ENCODE measurements at regions not wholly inside any gene's neighbourhood (a gene's known extent, or its start where the extent isn't known, plus 50 kb on each side); places are given as distances from the start of the nearest gene placed in this dataset.
"Not testable (repeated sequence)": the region's sequence is repeated elsewhere in the genome, so short reads cannot be mapped to it uniquely, and the experiment has no call there.

DNA sequence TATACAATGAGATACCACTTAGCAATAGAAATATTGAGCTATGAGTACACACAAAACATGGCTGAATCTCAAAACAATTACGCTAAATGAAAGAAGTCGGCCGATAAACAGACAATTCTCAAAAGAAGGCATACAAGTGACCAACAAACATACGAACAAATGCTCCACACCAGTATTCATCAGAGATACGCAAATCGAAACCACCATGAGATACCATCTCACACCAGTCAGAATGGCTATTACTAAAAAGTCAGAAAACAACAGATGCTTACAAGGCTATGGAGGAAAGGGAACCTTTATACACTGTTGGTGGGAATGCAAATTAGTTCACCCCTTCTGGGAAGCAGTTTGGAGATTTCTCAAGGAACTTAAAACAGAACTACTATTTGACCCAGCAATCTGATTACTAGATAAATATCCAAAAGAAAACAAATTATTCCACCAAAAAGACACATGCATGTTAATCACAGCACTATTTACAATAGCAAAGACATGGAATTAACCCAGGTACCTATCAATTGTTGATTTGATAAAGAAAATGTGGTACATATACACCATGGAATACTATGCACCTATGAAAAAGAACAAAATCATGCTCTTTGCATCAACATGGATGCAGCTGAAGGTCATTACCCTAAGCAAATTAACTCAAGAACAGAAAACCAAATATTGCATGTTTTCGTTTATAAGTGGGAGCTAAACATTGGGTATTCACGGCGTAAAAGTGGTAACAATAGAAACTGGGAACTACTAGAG, 90.9 kb upstream of the GRAMD1B start:
- DNase-seq, result no peak

DNA sequence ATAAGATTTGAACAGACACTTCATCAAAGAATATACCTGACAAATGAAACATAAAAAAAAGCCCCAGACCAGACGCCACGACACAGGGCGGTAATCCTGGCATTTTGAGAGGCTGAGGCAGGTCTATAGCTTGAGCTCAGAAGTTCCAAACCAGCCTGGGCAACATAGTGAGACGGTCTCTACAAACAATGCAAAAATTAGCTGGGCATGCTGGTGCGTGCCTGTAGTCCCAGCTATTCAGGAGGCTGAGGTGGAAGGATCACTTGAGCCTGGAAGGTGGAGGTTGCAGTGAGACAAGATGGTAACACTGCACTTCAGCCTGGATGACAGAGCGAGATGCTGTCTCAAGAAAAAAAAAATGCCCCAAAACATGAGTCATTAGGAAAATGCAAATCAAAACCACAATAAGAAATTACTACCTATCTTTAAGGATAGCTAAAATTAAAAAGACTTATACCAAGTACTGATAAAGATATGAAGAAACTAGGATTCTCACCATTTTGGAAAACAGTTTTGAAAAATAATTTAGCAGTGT, 91.7 kb upstream of the GRAMD1B start:
- no peak for DNase-seq

DNA sequence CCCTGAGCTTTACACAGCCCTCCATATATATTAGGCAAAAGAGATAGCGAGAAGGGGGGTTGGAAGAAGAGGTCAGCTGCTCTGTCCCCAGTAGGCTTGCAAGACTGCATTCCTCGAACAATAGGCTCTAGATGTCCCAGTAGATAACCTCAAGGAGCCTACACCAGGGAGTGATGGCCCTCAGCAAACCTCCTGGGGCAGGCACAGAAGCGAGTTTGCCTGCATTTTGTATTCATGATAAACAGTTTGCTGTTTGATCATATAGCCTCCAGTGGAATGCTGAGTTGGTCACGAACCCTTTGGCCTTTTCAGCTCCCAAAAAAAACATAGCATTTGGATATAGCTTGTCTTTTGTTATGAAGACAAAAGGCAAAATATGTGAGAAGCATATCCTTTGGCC, 95.1 kb upstream of the GRAMD1B start:
- no peak for DNase-seq

DNA sequence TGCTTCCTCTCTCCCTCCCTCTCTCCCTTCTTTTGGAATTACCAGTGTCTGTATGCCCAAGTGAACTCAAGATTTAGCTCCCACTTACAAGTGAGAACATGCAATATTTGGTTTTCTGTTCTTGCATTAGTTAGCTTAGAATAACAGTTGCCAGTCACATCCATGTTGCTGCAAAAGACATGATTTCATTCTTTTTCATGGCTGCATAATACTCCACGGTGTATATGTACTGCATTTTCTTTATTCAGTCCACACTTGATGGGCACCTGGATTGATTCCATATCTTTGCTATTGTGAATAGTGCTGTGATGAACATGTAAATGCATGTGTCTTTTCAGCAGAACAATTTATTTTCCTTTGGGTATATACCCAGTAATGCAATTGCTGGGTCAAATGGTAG, 97.5 kb upstream of the GRAMD1B start:
- DNase-seq, result not testable (repeated sequence)

DNA sequence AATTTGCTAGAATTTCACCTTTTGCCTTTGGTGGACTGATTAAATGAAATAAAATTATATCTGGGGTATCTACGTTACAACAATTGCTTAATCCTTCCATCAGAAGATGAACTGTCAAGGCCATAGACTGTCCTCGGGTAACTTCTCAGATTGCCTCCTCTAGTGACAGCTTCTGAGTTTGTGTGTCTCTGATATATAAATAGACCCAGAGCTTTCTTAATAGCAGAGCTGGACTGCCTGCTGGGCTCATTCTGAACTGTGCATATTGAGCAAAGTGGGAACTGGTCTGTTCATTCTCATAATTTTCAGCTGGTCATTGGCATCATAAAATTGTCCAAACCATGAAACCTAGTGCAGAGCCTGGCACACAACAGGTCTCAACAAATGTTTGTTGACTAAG, 99.1 kb upstream of the GRAMD1B start:
- no peak for DNase-seq

DNA sequence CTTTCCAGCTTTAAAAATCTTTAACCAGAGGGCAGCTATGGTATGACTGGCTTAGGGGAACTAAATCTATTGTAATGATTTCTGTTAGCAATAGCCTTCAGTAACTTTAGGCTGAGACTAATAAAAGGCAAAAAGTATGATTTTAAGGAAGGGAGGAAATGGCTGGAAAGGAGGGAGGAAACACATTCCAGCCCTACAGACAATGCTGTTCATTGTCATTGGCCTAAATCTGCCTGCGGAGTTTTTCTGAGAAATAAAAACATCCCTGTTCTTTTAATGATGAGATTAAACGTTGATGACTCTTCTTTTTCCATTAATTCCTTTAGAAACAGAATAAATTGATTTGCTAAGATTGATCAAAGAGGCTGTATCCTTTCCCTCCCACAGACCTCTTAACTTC, 99.6 kb upstream of the GRAMD1B start:
- no peak for DNase-seq

DNA sequence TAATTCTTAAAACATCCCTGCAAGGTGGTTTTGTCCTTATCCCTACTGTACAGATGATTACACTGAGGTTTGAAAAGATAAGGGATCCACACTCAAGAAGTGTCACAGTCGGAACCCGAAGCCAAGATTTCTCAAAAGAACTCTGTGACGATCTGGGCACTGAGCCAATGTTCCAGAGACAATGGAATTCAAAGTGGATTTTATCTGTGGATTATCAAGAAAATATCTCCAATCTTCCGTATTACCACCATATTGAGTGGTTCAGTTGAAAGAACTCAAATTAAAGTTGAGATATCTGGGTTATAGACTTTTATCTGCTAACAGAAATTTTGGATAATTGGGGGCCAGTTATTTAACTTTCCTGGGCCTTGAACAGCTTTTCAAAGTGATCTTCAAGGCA, 100.0 kb upstream of the GRAMD1B start:
- no peak for DNase-seq

DNA sequence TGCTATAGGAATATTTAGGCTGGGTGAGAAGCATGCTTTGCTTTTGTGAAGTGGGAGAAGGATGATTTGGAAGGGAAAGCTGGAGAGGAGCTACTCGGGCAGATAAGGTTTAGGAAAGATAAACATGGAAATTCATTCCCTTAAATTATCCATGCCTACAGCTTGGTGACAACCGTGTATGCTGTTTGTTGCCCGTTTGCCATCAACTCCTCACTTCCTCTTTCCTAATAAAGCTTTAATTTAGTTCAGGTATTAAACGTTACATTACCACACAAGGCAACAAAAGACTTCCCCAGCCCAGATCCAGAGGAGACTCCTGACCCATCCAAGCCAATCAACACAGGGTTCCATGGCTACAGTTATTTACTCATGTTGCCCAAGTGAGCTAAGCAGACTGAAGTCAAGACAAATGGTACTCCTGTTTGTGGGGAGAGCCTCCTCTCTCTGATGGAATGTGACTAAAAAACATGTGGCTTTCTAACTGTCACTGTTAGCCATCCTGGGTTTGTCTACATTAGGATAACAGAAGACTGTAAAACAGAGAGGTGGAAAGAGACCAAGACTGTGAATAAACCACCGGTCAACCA, 101.7 kb upstream of the GRAMD1B start:
- no peak for DNase-seq

DNA sequence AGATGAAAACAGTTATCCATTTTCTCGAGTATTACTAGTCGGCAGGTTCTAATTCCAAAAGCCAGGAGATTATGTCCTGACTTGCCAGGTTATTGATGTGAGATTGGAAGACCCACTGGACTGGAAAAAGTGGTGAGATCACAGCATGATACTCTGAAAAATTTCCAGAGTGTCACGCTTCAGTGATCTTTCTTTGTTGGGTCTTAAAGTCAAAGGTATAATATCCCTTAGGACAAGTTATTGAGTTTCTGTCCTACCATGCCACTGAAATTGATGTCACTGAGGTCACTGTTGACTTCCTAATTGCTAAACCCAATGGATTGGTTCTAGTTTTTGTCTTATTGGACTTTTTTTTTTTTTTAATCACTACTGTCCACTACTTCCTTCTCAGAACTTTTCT, 104.5 kb upstream of the GRAMD1B start:
- DNase-seq, result no peak

DNA sequence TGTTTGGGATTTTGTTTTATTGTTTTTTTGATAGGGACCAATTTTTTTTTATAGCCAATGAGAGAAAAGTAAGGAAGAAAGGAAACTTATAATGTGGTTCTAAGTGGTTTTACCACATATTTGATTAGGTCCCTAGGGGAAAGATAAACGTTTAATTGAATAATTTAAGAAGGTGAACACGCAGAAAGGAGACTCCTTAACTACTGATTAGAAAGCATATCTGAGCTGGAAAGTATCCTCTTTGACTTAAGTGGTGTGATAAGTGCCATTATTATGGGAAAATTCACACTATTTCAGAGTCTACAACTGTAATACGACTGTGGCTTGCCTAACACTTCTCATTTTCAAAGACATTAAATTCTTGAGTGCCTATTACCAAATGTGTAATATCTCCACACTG, 106.5 kb upstream of the GRAMD1B start:
- DNase-seq, result no peak

DNA sequence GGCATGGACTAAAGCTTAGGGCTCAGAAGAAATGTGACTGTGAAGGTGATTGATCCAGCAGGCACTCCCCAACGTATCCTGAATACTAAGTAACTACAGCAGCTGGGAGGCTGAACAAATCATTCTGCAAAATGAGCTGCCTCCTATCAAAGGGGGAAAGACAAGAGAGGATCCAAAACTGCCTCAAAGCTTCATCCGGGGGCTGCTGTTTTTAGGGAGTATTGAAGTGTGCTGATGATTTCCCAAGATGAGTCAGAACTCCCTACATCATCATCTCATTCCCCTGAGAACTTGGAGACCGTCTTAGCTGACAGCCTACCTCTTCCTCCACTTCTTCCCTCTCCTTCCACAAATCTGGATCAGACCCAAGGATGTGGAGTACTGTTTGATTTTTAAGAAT, 108.4 kb upstream of the GRAMD1B start:
- no peak for DNase-seq

DNA sequence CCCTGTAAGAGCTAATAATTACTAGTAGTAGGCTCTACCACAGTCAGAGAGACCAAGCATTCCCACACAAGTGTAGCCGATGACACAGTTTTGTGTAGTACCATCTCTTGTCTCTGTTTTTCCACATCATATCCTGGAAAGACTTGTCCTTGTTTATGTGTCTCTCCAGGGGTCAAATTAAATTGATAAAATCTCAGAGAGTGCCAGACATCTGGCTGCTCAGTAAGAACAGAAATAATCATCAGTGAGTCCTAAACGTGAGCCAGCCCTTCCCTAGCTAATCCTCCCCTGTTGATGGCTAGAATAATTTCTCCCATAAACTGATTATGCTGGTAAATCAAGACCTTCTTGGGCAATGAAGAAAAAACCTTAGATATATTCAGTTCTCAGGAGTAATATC, 111.4 kb upstream of the GRAMD1B start:
- DNase-seq, result no peak

DNA sequence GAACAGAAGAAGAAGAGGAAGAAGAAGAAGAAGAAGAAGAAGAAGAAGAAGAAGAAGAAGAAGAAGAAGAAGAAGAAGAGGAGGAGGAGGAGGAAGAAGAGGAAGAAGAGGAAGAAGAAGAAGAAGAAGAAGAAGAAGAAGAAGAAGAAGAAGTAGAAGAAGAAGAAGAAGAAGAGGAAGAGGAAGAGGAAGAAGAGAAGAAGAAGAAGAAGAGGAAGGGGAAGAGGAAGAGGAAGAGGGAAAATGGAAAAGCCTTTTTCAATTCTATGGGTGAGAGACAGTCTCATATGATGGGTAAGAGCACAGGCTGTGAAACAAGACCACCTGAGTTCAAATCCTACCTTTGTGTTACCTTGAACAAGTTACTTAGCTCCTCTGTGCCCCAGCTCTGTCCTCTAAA, 111.9 kb upstream of the GRAMD1B start:
- DNase-seq, result not testable (repeated sequence)

DNA sequence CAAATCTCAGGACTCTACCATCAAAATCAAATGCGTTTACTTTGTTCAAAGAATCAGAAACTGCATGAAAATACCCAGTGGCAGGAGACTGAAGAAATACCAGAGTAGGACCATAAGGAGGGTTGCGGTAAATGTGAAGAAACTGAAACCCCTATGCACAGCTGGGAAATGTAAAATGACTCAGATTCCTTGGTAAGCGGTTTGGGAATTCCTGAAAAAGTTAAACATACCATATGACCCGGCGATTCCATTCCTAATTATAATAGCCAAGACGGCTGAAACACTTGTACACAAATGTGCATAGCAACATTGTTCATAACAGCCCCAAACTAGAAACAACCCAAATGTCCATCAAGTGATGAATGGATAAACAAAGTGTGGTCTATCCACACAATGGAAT, 114.1 kb upstream of the GRAMD1B start:
- DNase-seq, result no peak

DNA sequence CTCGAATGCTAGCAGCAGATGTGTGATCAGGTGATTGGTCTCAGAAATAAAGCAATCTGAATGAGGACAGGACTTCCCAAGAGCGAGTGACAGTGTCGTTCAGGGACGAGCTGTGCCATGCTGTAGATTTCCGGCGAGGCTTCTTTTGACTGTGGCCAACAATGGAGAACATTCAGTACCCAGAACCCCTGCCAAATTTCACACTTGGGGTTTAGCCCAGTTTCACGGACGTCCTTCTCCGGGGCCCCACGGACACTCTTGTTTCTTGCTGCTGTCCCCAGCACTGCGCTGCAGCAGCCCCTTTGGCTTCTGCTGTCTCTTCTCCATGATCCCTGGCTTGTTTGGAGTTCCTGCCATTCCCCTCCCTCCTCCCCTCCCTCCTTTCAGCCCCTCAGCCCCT, 115.1 kb upstream of the GRAMD1B start:
- DNase-seq, result no peak

DNA sequence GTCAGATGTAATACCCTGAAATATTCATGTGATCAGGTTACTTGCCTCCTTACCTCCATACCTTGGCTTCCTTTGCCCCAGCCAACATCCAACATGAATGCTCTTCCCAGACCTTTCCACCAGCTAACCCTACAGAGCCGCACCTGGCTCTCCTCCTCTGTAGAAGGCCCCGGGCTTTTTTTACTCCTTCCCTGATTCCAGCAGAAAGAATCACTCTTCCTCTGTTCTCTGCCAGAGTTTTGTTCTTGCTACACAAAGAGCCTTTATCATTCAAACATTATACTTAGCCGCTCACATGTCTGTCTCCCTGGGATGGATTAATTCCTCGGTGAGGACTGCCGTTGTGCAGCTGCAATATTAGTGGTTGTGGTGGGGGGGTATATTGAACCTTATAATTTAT, 116.8 kb upstream of the GRAMD1B start:
- no peak for DNase-seq

DNA sequence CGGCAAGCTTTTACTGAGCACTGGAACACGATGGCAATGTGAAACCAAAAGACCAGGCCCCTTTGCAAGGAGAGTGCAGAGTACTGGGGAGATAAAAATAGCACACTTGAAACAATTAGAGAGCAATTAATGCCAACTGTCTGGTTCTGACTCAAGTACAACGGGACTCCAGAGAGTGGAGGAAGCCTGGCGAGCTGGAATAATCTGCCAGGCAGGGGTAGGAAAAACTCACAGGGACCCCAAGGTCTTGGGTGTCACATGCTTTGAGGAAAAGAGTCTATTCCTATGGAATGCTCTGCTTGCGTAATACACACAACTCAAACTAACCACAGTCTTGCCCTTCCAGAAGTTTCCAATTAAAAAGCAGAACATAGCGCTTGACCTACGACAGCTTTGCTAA, 113.0 kb upstream of the CLMP start:
- no peak for DNase-seq

DNA sequence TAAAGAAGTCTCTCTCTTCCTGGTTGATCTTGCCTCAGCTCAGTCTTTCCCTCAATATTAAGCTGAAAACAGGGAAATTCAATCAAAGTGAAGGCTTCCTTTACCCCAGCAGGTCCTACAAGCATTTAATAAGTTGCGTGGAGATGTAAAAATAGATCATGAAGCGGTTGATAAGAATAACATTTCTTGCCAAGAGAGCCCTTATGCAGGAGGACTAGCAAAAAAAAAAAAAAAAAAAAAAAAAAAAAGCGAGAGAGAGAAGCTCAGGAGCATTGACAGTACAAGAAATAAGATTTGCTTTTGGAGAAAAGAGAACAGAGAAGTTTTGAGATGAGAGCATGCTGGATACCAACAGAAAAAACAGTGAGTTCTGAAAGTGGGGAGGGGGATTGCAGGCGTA, 112.2 kb upstream of the CLMP start:
- DNase-seq, result no peak

DNA sequence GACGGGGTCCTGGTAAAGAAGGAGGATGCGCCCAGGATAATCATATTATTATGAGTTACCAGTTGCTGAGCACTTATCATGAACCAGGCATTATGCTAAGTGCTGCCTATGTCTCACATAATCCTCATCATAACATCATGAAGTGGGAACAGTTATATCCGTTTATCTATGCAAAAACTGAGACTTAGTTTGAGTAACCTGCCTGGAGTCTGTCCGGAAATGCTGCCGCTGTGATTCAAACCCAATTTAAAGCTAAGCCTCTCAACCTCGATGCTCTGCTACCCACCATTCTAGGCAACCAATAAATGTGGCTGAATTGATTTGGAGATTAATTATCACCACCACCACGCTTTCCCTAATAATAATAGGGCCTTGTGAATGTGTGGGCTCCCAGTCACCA, 111.5 kb upstream of the CLMP start:
- DNase-seq, result no peak

DNA sequence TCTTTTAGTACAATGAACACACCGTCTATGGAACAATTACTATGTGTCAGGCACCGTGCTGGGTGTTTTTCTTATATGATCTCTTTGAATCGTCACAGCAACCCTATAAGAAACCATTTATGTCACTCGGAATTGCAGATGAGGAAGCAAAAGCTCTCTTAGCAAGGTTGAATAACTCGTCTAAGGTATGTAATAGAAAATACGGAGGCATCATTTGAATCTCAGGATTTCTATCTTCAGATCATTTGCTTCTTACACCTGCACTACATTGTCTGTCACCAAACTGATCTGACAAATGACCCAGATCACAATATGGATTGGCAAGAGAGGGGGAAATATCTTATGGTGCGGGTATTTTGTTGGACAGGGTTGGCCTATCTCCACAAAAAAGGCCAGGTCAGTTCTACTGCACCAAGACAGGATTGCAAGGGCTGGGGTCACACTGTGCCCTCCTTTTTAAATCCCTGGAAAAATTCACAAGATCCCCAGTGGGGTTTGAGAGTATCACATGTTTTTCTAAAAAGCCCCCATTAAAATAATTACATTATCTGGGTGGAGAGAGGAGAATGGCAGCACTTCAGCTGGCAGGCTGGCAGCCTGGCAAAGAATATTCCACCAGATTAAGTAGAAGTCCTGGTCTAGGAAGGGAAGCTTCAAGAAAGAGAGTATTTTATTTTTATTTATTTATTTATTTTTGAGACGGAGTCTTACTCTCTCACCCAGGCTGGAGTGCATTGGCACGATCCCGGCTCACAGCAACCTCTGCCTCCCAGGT, 110.7 kb upstream of the CLMP start:
- DNase-seq, result no peak

DNA sequence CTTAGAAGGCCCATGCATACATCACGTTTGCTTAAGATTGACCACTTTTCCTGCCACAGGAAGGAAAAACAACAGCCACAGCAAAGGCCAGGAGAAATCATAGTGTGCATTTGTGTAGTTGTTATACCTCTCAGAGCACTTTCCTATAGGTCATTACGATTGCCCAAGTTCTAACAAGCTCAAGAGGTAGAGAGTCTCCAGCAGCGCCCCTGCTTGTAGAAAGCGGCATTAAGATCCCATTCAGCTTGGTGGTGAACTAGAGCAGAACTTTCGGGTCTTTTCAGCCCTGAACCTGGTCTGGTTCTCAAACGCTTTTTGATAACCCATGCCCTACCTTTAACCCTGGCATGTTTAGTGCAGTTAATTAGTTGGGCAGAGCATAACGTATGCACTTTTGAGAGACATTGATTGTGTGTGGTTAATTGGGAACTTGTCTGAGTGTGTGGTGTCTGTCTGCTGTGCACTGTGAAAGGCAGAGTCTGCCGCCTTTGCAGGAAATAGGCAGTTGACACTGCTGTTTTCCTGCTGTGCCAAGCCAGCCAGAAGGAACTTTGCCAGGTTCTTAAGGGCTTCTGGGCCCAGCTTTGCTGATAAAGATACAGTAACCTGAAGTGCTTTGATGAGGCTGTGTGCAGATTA, 109.9 kb upstream of the CLMP start:
- DNase-seq, result no peak

DNA sequence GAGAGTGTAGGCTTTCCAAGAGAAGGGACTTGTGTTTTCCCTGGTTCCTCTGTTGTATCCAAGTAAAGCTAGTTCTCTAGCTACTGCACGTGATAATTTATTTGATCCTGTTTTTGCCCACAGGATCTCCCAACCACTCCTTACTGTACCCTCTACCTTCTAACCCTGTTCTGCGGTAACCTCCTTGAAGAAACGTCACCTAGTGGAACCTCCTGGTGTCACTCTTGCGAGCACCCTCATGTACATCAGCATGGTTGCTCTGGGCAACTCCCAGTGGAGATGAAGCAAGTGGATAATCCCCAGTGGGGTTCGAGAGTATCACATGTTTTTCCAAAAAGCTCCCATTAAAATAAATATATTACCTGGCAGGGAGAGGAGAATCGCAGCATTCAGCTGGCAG, 108.9 kb upstream of the CLMP start:
- DNase-seq, result no peak

DNA sequence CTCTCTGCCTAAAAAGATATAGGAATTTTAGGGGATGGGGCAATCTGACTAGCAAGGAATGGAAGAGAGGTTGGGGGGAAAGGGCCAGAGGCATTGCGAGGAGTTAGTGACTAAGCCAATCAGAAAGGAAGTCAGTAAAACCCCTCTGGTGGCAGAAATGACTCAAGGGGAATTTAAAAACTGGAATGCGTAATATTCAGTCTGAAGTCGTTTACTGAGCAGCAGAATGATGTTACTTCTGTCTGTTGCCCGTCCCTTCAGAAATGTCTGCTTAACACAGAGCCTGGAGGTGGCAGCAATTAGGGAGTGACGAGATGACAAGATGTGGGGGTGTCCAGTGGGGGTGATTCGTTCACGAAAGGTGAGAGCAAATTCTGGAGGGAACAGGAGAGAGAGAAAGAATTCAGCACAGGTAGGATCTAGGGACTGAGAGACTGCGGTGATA, 107.7 kb upstream of the CLMP start:
- DNase-seq, result no peak

Measured in SW 1271 (cell line).